HPDE6-E6E7 (cell line): ENCODE measurements at regions not wholly inside any gene's neighbourhood (a gene's known extent, or its start where the extent isn't known, plus 50 kb on each side); places are given as distances from the start of the nearest gene placed in this dataset.

ENCODE experiments used
- DNase-seq: peaks from one replicate; pipeline ENCODE4 v3.0.0; 2011; ENCODE audit warnings: missing footprints; ENCODE audit errors: extremely low spot score

DNA sequence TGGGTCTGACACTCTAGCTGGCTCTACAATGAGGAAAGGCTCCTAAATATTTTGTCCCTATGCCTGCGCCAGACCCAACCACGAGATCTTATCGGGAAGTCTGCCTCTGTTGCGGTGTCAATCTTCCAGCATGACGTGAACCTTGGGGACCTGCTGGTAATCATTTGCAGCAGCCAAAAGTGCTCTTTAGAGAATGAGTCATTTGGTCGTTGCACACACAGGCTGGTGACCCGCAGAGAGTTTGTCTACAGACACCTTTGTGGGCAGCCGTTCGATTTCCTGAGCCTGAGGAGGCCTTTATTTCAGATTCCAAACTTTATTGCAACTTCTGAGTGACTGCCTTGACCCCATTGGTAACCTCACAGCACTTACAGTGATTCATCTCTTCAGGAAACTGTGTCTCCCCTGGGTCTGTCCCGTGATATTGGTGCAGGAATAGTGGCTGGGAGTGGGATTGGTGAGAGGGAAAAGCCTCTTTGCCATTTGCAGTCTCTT, 326.1 kb downstream of the NSG2 start:
- no peak for DNase-seq

DNA sequence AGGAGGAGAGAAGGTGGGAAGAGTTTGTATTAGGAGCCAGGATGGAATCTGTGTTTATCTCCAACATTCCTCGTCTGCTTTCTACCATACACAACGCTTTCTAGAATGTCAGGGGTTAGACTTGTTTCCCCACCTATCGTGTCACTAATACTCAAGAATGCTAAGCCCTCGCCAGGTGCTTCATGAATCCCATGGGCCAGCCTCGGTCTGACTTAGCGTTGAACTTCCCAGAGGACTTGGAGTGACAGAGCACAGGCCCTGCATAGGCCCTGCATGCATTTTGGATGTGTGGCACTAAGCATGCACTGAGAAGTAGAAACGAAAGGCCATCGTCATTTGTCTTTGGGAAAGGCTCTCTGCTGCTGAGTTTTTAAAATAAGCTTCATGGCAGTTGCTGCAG, 328.7 kb downstream of the NSG2 start:
- DNase-seq: no peak

DNA sequence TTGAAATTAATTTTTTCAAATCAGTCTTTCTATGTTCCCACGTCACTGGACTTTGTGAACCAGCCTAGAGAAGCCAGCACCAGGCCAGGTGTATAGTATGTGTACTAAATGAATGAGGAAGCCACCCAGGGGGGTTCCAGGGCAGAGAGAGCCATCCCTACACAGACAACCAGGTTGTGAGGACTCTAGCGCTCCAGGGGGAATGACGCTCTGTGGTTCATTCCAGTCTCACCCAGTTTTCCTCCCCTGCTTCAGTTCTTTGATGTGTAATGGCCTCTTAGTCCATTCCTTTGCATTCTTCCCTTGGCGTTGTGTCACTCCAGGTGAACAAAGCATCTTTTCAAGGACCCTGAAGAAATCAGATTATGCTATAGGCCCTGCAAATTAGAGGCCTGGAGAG, 330.6 kb downstream of the NSG2 start:
- DNase-seq: no peak

DNA sequence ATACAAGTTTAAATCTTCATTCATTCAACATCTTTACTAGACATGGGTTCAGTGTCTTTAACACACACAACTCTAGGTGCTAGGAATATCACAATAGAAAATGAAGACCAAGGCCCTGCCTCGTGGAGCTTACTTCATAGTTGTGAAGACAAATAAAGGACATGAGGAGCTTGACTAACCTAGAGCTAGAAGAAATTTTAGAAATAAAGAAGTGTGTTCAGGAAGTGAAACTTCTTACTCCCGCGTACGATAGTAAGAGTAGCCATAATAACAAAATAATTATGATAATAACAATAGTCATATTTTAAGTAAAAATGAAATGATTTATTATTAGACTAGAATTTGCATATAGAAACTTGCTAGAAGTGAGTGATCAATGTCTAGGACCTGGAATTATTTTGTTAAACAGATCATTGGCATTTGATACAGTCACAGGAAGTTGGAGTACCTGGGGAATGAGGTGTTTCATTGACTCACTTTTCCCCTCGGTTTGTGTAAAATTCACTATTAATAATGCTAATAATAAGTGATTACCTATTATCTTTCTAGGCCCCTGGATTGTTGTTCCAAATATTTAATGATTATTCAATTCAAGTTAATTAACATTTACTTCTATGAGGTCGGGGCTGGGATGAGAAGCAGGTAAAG, 331.3 kb downstream of the NSG2 start:
- no peak for DNase-seq

DNA sequence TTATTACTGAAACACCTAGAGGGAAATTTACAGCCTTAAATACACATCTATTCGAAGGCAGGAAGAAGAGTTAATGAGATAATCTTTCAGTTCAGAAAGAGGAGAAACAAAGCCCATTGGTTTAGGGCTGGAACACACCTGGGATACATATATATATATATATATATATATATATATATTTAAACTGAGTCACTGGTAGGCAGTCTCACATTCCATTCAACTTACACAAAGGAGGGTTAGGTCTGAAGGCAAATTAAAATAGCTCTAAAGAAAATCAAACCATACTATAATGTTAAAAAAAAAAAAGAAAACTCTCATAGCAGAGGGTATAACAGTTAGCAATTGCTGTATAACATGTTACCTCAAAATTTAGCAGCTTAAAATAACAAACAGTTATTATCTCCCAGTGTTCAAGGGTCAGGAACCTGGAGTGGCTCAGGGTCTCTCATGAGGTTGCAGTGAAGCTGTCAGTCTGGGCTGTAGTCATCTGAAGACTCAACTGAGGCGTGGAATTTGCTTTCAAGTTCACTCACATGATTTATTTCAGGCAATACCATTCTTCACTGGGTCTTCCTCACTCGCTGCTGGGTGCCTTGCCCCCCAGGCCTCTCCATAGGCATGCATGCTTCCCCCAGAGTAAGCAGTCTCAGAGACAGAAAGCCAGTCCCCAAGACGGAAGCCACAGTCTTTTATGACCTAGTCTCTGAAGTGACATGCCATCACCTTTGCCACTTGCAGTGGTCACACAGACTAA, 332.8 kb downstream of the NSG2 start:
- no peak for DNase-seq

DNA sequence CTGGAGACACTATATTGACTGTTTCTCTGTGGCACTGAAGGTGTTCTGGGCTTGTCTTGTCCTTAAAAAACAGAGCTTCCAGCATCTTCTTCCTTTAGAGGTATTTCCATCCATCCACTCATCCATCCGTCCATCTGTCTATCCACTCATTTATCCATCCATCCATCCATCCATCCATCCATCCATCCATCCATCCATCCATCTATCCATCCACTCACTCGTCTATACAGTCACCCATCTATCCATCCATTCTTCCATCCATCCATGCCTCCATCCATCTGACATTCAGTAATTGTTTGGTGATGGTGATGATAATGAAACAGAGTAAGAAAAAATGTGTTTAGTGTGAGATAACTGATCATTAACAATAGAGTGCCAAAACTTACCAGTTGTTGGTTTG, 334.8 kb downstream of the NSG2 start:
- DNase-seq: no peak

DNA sequence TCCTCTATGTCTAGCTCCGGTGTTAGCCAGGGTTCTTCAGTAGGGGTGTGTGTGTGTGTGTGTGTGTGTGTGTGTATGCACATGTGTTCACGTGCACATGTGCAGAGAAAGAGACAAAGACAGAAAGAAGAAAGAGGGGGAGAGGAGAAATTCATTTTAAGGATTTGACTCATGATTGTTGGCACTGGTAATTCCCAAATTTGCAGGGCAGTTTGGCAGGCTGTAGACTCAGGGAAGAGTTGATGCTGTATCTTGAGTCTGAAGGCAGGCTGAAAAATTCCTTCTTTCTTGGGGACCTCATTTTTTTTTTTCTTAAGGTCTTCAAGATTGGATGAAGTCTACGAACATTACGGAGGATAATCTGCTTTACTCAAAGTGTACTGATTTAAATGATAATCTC, 335.7 kb downstream of the NSG2 start:
- no peak for DNase-seq

DNA sequence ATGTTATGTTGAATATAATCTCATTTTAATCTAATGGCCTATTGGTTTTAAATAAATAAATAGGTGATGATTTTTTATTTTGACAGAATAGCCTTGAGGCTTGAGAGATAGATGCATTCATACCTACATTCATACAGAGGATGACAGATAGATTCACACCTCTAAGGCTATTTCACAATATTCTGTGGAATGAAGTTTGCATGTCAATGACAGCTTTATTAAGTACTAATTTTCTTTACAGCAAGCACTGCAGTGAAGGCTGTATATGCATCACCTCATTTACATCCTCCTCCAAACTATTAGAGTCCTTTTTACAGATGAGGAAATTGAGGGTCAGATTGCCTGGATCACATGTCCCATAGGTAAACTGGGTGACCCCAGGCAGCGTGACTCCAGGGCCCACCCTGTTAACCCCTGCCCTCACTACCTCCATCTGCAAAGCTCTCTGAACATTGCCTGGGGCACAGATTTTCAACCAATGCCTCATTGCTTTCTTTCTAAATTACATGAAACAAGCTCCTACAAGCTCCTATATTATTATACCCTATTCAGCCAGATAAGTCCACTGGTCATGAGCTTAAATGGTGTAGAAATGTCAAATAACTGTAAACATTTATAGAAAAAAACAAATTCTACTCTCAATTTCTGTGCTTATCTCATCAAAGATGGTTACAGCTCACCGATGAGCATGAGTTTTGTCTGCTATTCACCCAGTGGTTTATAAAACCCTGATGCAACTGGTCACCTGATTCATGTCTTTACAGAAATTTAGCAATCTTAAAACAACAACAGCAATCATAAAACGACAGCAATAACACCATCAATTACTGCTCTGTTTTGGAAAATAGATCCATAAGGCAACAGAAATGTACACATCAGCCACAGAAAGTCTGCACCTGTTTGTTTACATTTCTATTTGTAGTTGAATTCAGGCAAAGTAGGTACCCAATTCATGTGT, 338.0 kb downstream of the NSG2 start:
- no peak for DNase-seq

DNA sequence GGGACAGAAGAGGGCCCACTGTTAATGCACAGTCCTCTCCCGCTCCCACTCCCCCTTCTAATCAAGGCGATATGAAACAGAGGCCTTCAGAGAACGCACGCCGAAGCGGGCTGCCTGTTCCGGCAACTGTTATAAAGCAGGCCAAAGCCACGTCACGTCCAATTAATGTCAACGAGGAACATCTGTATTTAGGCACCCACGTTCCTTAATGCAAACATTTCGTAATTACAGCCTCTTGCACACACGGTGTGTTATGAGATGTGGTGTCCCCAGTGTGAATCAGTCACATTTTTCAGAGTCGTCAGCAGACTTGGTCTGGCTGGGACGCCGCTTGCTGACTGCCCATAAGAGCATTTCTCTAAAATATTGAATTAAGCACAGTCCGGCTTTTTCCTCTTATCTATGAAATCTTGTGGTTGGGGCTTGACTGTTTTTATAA, 339.0 kb downstream of the NSG2 start:
- DNase-seq: no peak

DNA sequence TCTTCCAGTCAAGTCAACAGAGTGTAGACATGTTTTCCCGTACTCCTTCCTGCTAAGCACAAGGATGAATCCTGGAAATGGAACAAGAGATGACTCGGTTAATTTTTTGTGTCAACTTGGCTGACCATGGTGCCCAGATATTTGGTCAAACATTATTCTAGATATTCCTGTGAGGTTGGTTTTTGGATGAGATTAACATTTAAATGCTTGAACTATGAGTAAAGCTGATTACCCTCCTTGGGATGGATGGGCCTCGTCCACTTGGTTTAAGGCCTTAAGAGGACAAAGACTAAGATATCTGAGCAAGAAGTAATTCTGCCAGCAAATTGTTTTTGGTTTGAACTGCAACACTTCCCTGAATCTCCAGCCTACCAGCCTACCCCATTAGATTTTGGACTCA, 338.1 kb upstream of the MSX2 start:
- no peak for DNase-seq

DNA sequence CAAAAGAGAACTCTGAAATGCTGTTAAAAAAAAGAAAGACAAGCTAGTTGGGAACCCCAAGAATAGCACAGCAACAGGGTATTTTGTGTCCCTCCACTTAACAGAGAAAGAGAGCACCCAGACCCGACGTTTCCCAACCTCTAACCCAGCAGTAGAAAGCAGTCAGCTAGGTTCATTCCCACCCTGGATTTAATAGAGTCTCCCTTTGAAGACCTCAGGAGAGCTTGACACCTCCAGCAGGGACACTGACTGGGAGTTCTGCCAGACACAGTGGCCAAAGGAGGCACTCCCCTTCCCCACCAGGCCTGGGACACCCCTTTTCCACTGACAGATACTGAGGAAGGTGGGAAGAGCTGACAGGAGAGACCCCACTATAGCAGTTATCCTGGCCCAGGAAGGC, 337.5 kb upstream of the MSX2 start:
- DNase-seq: no peak

DNA sequence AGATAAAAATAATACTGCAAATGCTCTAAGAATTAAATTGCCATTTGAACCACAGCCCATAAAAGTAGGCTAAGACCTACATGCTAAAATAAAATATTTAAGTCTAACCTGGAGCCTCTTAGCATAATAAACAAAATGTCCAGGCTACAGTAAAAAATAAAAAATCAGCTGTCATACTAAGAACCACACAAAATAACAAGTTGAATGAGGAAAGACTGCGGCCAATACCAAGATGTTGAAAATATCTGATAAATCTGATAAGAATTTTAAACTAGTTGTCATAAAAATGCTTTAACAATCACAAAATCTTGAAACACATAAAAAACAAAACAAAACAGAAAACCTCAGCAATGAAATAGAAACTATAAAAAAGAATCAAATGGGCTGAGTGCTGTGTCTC, 336.9 kb upstream of the MSX2 start:
- no peak for DNase-seq

DNA sequence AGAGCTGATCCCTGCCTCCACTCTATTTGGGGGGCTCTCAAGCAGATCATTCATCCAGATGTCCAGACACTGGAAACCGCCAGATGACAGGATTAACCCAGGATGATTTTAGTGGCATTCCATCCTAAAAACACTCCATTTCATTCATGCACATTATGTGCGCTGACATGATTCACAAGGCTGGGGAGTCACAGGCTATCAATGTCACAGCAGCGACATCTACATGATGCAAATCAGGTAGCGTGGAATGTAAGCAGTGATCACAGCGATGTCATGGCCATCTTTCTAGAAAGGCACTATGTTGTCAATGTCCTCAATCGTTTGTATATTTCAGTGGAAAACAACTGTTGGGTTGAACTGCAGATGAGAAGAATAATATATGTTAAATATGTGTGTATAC, 331.5 kb upstream of the MSX2 start:
- no peak for DNase-seq

DNA sequence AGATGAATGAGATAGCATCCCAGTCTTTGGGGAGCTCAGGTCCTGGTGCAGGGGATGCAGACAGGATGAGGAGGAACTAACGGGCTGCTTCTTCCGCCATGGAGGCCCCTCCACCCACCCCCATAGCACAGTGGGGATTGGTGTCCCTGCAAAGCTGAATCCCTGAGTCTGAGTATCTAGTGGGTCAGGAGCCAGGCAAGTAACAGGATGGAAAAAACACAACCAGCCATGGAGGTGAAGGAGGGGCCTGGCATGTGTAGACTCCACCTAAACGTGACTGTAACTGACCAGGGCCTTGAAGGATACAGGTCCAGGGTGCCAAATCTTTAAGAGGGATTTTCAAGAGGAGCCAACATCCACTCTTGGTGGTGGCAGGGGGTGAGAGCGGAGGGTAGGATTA, 327.8 kb upstream of the MSX2 start:
- no peak for DNase-seq

DNA sequence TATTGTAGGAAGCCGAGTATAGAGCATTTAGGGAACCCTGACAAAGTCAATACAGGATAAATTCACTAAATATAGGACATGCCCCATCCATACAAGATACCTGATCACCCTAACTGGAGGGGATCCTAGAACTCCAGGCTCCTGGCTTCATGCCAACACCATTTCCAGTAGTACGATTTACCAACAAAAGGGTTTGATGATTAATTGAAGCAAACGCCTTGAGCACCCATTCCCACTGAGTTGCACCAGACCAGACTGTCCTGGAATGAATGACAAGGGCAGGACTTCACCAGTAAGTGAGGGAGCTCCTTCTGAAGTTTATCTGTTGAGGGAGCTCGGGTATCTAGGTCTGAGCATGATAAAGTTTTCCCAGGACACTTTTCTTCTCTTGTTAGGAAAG, 327.2 kb upstream of the MSX2 start:
- DNase-seq: no peak

DNA sequence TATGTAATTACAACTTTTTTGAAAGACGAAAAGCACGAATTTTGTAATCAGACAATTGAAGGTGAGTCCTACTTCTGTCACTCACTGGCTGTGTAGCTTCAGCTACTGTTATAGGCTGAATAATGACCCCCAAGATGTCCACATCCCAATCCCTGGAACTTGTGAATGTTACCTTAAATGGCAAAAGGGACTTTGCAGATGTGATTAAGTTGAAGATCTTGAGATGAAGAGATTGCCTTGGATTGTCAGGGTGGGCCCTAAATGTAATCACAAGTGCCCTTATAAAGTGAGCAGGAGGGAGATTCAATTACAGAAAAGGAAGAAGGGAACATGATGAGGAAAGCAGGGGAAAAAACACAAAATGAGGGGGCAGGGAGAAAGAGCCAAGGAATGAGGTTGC, 326.2 kb upstream of the MSX2 start:
- DNase-seq: no peak

DNA sequence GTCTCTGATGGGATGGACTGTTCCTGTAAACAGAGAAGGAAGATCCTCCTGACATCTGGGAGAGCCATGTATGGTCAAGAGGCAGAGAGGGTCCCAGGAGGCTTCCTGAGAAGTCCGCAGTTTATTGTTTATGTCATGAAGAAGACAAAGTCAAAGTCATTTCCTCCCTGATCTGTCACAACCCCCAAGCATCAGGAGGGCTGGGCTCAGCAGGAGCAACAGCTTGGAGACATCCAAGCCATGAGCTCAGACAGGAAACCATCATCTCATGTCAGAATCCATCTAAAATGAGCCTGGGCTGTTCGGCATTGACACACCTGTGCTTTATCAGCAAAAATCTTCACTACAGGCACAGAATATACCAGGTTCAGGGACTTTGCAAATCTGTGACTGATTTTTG, 325.0 kb upstream of the MSX2 start:
- no peak for DNase-seq

DNA sequence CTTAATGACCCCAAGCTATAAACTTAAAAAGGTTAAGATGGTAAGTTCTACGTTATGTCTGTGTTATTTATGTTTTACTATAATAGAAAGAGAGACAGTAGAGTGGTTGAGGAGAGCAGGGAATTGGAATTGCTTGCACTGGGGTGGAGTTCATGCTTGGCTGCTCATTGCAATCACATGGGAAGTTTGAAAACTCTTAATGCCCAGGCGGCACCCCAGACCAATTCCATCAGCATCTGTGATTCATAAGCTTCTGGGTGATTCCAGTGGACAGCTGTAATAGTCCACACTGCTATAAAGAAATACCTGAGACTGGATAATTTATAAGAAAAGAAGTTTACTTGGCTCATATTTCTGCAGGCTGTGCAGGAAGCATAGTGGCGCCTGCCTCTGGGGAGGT, 323.9 kb upstream of the MSX2 start:
- DNase-seq: no peak

DNA sequence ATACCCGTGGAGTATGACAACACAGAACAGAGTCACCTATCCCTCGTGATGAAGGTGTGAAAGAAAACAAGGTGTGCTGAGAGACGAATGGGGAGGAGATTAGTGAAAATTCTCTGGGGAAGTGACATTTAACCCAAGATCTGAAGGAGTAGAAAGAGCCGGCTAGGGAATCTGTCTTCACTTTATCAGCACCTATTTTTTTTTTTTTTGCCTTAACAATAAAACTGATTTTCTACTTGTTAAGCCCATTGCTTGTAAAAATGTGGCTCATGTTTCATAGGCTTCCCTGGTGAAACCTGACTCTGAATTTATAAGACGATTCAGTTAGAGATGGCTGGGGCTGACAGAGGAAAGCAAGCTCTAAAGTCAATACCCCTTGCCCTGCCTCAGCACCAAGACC, 322.6 kb upstream of the MSX2 start:
- no peak for DNase-seq

DNA sequence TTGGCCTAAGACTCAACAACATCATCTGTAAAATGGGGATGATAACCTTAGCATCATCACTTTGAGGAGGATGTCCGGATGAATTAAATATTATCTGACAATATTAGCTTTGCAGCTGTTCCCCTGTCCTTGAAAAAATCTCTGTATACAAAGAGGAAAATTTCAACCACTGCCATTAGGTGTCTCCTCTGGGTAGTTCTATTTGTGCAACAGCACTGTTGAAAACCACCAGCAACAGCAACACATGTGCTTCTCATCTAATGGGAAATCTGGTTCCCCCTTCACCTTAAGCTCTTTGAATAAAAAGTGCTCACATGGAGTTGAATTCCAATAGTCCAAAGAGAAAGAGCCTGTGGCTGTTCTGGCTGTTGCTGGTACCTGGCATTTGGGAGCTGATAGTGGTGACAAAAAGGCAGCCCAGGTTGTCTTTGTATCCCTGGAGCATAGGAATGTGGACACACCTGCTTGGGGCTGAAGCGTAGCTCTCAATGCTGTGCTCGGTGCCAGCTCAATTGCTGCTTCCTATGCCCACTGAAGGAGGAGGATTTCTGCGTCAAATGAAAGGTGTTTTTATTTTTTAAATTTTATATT, 322.1 kb upstream of the MSX2 start:
- DNase-seq: no peak

DNA sequence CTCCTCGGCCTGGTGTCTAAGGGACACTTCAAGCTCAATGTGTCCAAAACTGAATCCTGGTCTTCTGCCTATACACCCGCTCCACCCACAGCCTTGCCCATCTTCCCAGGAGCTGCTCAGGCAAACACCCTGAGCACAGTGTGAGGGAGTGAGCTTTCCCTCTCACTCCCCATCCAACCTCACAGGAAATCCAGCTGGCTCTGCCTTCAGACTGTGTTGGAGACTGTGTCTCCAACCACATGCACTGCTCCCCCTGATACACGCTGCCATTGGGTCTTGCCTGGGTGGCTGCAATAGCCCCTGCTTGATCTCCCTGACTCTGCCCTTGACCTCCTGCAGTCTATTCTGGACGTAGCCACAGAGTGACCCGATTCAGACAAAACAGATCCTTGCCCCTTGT, 319.5 kb upstream of the MSX2 start:
- no peak for DNase-seq

DNA sequence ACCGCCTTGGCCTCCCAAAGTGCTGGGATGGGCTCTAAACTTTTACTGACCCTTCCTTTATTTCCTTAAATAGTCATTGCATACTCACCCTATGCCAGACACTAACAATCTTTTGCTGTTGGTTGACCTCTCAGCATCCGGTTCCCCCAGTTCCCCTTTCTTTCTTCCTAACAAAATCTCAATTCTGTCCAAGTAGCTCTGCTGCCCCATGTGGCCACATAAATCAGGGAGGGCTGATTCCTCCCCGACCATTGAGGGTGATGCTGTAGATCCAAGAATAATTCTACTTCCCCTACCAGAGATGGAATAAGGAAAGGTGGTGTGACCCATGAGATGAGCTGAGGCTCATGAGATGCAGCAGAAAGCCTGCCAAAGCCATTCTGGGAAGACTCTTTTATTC, 315.3 kb upstream of the MSX2 start:
- DNase-seq: no peak
